ENCODE measurements at regions not wholly inside any gene's neighbourhood (a gene's known extent, or its start where the extent isn't known, plus 50 kb on each side); places are given as distances from the start of the nearest gene placed in this dataset.

DNA sequence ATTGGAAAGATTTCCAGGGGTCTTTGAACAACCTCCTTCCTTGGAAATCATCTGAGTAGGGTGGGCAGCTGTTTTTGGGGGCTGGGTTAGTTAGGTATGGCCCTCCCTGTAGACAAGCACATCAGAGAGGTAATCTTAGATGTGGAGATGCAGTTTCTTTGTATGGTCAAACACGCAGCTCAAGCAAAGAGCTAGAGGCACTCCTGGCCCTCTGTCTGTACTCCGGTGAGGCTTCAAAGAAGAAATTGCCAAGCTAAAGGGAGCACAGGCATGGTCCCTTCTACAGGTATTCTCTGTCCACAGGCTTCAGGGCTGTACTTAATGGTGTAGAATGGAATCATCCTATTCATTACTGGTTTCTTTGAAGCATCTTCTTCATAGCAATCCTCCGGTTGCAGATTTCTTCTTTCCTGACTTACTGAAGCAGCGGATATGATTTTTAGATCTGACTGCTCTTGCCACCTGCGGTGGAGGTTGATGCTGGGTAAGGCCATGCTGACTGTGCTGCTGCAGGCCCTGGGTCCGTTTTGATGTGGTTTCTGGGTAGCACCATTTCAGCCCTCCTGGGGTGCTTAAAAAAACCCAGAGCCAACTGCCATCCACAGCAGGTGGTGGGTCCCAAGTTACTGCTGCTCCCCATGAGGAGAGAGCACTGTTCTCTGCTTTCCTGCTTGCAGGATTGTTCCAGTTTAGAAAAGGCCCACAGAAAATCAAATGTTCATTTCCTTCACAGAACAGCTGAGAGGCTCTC, 318.9 kb upstream of the GATB start:
- TF ChIP-seq POLR2AphosphoS5 (IDR thresholded peaks at IDR 0.05): no peak
- TF ChIP-seq, protein P1, sequence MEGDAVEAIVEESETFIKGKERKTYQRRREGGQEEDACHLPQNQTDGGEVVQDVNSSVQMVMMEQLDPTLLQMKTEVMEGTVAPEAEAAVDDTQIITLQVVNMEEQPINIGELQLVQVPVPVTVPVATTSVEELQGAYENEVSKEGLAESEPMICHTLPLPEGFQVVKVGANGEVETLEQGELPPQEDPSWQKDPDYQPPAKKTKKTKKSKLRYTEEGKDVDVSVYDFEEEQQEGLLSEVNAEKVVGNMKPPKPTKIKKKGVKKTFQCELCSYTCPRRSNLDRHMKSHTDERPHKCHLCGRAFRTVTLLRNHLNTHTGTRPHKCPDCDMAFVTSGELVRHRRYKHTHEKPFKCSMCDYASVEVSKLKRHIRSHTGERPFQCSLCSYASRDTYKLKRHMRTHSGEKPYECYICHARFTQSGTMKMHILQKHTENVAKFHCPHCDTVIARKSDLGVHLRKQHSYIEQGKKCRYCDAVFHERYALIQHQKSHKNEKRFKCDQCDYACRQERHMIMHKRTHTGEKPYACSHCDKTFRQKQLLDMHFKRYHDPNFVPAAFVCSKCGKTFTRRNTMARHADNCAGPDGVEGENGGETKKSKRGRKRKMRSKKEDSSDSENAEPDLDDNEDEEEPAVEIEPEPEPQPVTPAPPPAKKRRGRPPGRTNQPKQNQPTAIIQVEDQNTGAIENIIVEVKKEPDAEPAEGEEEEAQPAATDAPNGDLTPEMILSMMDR (IDR thresholded peaks at IDR 0.05): no peak
- no peak for TF ChIP-seq EP300 (IDR thresholded peaks at IDR 0.05)
- no peak for TF ChIP-seq POLR2A (IDR thresholded peaks at IDR 0.05)

Data from upper lobe of left lung (tissue), 4 donors.